Suppressor macrophage (primary cell): ENCODE measurements at regions not wholly inside any gene's neighbourhood (a gene's known extent, or its start where the extent isn't known, plus 50 kb on each side); places are given as distances from the start of the nearest gene placed in this dataset.

ENCODE experiments used
- DNase-seq, 4 experiments: peaks; one replicate each; pipeline ENCODE4 v3.0.0-alpha.2; 2020 to 2022

DNA sequence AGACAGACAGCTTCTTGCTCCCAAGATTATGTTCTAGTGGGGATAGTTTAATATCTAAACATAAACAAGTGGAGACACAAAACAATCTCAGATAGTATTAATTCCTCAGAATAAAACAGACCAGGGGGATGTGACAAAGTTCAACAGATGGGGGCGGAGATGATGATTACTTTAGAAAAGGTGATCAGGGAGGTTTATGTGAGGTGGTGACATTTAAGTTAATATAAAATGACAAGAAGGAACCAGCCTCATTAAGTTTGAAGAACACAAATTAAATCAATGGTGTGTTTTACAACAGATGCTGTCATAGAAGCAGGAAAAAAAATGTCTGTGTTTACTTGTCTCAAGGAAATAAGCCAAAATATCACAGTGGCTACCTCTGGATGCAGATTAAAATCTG is 119.6 kb upstream of the HMHB1 start:
- no peak for DNase-seq

DNA sequence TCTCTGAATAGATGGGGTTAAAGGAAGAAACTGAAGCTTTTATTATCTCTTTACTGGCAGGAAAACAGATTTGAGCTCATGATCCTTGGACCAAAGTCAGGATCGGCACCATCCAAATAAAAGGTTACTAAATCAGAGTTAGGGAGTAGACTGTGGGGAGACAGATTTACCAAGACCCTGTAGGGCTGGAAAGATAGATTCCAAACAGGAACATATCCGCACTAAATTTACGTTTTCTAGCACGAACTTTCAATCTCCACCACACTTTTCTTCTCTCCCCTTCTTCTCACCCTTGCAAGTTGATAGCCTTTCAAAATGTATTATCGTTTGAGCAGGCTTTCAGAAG is 120.0 kb upstream of the HMHB1 start:
- no peak for DNase-seq

GRCh38 chr5:143691287-143691944 is 120.5 kb upstream of the HMHB1 start:
- DNase-seq: no peak

- no peak for DNase-seq
Observed at GRCh38 chr5:143687604-143688003, 124.4 kb upstream of the HMHB1 start.

DNA sequence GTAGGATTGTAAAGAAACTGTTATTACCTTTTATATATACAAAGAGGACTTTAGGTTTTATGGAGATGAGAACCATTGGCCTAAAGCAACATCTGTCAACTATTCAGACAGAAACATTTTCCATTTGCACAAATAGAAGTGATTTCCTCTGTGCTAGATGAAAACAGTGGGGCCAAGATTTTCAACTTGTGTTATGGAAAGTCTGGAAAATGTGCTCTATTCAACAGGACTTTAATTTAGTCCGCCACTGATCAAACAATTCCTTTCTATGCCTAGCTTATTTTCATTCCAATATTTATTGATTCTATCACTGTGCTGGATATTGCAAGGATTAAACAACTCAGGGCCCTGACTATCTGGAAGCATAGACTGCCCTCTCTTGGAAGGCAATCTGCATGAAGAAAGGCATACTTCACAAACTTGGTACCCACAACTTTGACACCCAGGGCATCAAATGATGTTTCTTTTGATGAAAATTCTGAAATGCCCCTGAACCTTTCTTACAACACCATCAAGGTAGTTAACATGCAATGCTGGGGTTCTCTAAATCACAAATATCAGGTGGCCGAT is 126.6 kb upstream of the HMHB1 start:
- DNase-seq: peak in 3 of 4 experiments; percentile 12 to 51 (median 24)

DNA sequence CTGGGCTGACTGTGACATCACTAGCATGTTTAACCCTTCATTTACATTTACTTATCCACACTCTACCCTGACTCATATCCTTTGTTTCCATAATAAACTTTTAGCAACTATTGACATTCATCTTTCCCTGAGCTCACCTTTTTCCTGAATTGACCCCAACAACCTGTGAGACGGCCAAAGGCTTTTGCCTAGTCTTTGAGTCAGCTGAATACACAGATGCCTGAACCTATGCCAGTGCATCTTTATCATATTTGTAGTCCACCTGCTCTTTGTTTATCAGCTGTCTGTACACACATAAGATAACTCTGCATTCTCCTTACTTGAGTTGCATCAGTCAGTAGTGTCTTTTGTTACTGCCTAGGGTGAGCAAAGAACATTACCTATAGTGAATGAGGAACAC is 128.5 kb upstream of the HMHB1 start:
- DNase-seq: no peak

DNA sequence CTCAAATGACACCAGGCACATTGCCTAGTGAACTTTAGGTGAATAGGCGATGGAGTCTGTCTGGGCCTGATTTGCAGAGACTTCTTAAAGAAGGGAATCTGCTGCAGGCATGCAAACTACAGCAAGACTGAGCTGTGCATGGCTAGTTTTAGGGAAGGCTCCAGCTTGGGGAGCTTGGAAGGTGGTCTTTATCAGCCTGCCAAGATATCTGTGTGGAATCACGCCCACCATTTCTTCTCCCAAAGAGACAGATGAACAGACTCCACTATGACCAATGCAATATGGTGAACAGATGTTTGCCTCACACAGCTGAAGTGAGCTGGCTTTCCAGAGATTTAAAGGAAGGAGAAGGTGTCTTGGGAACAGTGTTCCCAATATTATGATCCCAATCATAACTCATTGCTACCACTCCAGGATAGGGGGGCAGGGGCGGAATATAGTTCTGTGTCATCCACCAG is 129.0 kb upstream of the HMHB1 start:
- DNase-seq: no peak

DNA sequence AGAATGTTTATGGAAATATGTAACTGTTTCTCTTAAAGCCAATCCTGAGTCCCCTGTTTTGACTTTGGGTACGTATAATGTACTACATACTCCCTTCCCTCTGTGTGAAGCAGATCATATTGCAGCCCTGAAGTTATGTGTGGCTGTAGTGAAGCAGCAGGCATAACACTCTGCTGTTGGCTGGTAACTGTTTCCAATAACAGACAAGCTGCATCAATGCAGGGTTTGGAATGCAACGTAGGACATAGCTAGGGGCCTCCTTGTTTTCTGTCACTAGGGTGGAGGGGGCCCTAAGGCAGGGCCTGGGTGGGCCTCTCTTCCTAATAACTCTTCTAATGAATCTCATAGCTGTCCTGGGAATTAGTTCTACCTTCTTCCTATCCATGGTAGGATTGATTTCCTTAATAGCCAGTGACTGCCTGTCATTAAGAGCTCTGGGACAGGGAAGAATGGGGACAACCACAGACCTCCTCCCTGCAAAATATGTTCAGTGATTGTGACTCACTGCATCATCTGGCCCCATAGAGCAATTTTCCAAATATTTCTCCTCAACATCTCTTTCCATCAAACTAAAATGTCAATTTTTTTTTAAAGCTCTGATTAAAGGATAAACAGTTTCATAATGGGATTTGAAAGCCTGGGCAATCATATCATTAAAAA is 129.6 kb upstream of the HMHB1 start:
- DNase-seq: no peak

DNA sequence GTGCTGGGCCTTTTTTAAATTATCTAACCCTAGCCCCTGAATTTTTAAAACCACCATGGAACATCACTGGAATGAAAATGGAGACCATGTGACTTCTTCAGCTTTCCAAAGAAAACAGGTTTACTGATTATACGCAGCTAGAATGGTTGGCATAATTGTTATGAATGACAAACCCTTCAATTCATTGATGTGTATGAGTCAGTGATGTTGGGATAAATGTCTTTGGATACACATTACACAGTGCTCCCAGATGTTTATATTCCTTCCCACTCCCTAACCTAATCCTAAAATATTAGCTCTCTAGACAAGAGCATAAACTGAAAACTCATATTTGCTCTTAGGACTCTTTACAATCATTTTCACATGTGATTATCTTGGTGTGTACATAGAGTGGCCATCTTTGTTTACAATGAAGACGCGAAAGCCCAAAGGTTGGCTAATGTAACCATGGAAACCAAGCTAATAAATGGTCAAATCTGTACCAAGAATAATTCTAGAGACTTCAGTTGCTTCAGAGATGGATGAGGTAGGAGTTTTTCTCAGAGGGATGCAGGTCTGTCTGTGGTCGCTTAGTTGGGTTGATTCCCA is 131.2 kb upstream of the HMHB1 start:
- DNase-seq: no peak

GRCh38 chr5:143679777-143680176 is 132.2 kb upstream of the HMHB1 start:
- DNase-seq: peak in 1 of 4 experiments; percentile 5

DNA sequence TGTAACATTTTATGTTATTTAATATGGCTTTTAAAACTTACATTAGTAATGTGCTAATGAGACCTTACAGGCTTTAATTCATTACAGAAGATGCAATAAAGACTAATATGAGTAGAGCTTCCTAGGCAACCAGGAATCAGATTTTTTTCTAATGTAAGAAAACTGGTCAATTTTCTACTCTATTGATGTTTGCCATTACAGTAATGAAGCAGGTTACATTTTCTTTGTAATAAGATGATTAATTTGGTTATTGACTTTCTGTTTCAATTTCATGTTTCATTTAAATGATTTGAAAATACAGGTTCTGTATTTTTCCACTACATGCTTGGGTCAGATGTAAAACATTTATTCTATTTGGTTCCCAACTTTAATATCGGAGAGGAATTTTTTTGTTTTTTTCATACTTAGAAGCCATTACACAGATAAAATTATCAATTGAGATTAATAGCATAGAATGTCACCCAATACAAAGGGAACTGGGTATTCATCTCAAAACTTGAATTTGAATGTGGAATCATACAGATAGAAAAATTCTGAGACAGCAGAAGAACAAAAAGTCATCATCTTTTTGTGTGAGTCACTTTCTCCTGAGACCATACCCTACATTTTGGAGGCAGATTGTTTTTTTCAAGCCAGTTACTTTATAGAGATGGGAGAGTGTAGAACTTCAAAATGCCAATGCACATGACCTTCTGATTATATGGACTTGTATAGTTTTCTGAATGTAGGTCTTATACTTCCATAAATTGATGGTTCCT is 133.6 kb upstream of the HMHB1 start:
- DNase-seq: no peak

DNA sequence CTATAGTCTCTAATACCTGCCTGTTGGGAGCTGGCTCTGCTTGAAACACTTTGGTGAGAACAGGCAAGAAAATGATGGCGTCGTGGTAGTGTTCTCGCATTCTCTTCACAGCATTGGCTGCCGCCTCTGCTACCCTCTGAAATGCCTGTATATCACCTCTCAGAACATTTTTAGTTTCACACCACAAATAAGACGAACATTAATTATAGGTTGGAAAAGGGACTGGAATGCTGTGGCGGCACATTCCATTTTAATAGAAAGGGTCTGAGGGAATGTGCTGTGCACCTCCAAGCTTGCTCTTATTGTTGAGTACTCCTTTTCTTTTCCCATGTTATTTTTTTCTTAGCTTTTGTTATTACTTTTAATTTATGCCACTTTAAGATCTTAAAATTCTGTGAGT is 134.6 kb upstream of the HMHB1 start:
- DNase-seq: no peak

DNA sequence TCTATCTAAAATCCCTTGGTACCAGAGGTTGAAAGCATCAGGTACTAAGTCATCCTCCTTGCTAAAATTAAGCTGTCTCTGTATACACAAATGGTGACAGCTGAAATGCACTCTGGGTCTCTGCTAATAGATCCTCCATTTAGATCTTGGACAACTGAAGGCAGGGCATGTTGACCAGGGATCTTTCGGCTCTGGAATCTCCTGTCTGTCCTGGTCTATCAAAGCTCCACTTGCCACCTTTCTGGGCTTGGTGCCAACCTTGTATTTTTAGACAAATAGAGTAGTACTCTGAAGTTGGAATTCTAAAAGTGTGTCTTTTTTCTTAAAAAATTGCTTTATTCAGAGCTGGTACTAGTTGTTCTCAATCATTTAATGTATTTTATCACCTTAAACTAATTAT is 135.2 kb upstream of the HMHB1 start:
- DNase-seq: no peak

DNA sequence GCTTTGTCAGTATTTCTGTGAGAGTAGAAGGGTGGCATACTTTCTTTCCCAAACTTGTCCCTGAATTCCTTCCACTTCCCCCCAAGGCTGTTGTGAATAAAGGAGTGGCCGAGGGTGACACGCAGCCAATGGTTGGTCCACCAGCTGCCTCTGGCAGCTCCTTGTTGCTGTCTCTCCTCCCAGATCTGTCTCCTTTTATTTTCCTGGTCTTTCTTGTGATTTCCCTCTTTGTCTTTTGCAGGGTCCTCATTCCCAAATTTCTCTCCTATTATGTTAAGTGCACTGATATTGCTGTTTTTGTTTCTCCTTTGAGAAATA is 137.5 kb upstream of the HMHB1 start:
- DNase-seq: no peak

GRCh38 chr5:143673676-143674468 is 138.1 kb upstream of the HMHB1 start:
- no peak for DNase-seq

- DNase-seq: no peak
Observed at GRCh38 chr5:143672806-143673205, 139.2 kb upstream of the HMHB1 start.

DNA sequence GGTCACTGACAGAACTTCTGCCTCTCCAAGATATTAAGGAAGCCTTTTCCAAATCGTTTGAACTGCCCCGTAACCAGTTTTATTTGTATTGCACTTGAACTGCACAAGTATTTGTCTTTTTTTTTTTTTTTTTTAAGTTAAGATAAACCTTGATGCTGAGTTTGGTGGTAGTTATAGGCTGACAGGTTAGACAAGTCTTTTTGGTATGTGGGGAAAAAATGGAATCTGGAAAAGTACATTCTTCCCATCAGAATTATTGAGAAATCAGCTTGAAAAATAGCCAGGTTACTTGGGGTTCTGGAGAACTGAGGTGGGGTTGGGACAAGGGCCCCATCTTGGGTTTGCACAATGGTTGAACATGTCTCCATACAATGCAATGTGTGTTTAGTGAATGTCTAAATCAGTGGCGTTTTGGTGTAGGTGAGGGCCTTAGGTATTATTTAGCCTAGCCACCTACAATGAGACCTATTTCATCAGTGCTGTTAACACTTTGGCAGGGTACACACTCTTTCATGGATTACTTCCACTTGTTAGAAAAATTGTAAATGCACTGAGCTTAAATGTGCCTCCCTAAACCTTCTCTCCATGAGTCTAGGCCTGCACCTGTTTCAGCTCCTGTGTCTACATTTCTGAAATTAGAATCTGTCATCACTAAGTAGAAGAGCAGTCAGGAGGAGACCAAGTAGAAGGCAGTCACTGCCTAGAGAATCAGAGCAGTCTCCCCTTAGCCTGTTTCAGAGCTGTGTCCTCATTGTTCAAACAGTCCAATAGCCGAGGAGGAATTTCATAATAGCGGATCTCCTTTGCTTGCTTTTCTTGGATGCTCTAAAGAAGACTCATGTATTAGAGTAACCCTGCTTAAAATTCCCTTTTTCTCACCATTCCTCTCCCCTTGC is 140.0 kb upstream of the HMHB1 start:
- DNase-seq: no peak

- DNase-seq: no peak
Observed at GRCh38 chr5:143671021-143671420, 140.9 kb upstream of the HMHB1 start.

- no peak for DNase-seq
Observed at GRCh38 chr5:143665866-143666265, 146.1 kb upstream of the HMHB1 start.

- DNase-seq: no peak
Observed at GRCh38 chr5:143664623-143665022, 147.3 kb upstream of the HMHB1 start.

- no peak for DNase-seq
Observed at GRCh38 chr5:143663872-143664271, 148.1 kb upstream of the HMHB1 start.
